Liver (tissue), 8 donors: ENCODE measurements at regions not wholly inside any gene's neighbourhood (a gene's known extent, or its start where the extent isn't known, plus 50 kb on each side); places are given as distances from the start of the nearest gene placed in this dataset.

Experiments used
- DNase-seq: peaks from one replicate; pipeline ENCODE4 v3.0.0-alpha.2; 2017; ENCODE audit warnings: low spot score
- H3K27ac ChIP-seq, 2 donors: one replicate each; pipeline ENCODE4 v1.7.0; 2013; ENCODE audit warnings: inconsistent platforms in 2 of 2, low read length in 2 of 2, control low read depth in 1 of 2, low read depth in 1 of 2, mild to moderate bottlenecking in 1 of 2
- H3K27me3 ChIP-seq, 4 donors: one replicate each; pipeline versions ENCODE4 v1.6.1 to v1.7.0; 2013; ENCODE audit warnings: low read length in 3 of 4, inconsistent platforms in 1 of 4, mild to moderate bottlenecking in 1 of 4, moderate library complexity in 1 of 4; ENCODE audit not compliant: control insufficient read depth in 4 of 4, insufficient read depth in 4 of 4
- H3K36me3 ChIP-seq, 4 donors: one replicate each; pipeline versions ENCODE4 v1.6.1 to v1.7.0; 2013; ENCODE audit warnings: low read length in 3 of 4, mild to moderate bottlenecking in 3 of 4, low read depth in 1 of 4, moderate library complexity in 1 of 4; ENCODE audit not compliant: control insufficient read depth in 4 of 4, insufficient read depth in 3 of 4
- H3K4me1 ChIP-seq, 4 donors: one replicate each; pipeline versions ENCODE4 v1.6.1 to v1.7.0; 2013; ENCODE audit warnings: low read length in 3 of 4, mild to moderate bottlenecking in 3 of 4, moderate library complexity in 1 of 4; ENCODE audit not compliant: control insufficient read depth in 4 of 4, insufficient read depth in 4 of 4
- H3K4me3 ChIP-seq, 3 donors: one replicate each; pipeline versions ENCODE4 v1.6.1 to v1.7.0; 2013; ENCODE audit warnings: low read length in 3 of 3, control low read depth in 1 of 3, low read depth in 1 of 3, mild to moderate bottlenecking in 1 of 3
- H3K9ac ChIP-seq, 2 donors: one replicate each; pipeline ENCODE4 v1.7.0; 2013; ENCODE audit warnings: low read length in 2 of 2, mild to moderate bottlenecking in 2 of 2, moderate library complexity in 2 of 2, control low read depth in 1 of 2, low read depth in 1 of 2
- H3K9me3 ChIP-seq, 4 donors: one replicate each; pipeline versions ENCODE4 v1.6.1 to v1.7.0; 2013; ENCODE audit warnings: low read length in 3 of 4; ENCODE audit not compliant: control insufficient read depth in 4 of 4
- ATF3 ChIP-seq: IDR thresholded peaks from 2 replicates; pipeline ENCODE4 v1.6.1; 2016; ENCODE audit warnings: antibody characterized with exemption
- FOXA1 ChIP-seq: IDR thresholded peaks from 2 replicates; pipeline ENCODE4 v1.6.1; 2016; ENCODE audit warnings: antibody characterized with exemption
- FOXA2 ChIP-seq: IDR thresholded peaks from 2 replicates; pipeline ENCODE4 v1.6.1; 2016; ENCODE audit warnings: antibody characterized with exemption
- GABPA ChIP-seq, 2 donors: IDR thresholded peaks in 1 of 2; conservative IDR thresholded peaks in 1 of 2; 2 replicates each; pipeline ENCODE4 v1.6.1; 2016; ENCODE audit warnings: antibody characterized with exemption in 2 of 2, mild to moderate bottlenecking in 1 of 2, moderate library complexity in 1 of 2
- HNF4A ChIP-seq, 2 donors: conservative IDR thresholded peaks; 2 replicates each; pipeline ENCODE4 v1.6.1; 2016; ENCODE audit warnings: antibody characterized with exemption in 2 of 2, mild to moderate bottlenecking in 2 of 2
- JUND ChIP-seq, 2 donors: IDR thresholded peaks; 2 replicates each; pipeline ENCODE4 v1.6.1; 2016; ENCODE audit warnings: antibody characterized with exemption in 2 of 2
- MAX ChIP-seq: IDR thresholded peaks from 2 replicates; pipeline ENCODE4 v1.6.1; 2016; ENCODE audit warnings: antibody characterized with exemption
- NR2F2 ChIP-seq: IDR thresholded peaks from 2 replicates; pipeline ENCODE4 v1.6.1; 2016; ENCODE audit warnings: antibody characterized with exemption
- RAD21 ChIP-seq, 2 donors: IDR thresholded peaks; 2 replicates each; pipeline ENCODE4 v1.6.1; 2016; ENCODE audit warnings: antibody characterized with exemption in 2 of 2, mild to moderate bottlenecking in 2 of 2
- REST ChIP-seq: IDR thresholded peaks from 2 replicates; pipeline ENCODE4 v1.6.1; 2016; ENCODE audit warnings: antibody characterized with exemption, mild to moderate bottlenecking
- RXRA ChIP-seq, 2 donors: IDR thresholded peaks; 2 replicates each; pipeline ENCODE4 v1.6.1; 2017 to 2018; ENCODE audit warnings: antibody characterized with exemption in 2 of 2, mild to moderate bottlenecking in 1 of 2
- SP1 ChIP-seq: IDR thresholded peaks from 2 replicates; pipeline ENCODE4 v1.6.1; 2018; ENCODE audit warnings: antibody characterized with exemption, mild to moderate bottlenecking
- TAF1 ChIP-seq: conservative IDR thresholded peaks from 2 replicates; pipeline ENCODE4 v1.6.1; 2016; ENCODE audit warnings: antibody characterized with exemption, mild to moderate bottlenecking
- YY1 ChIP-seq: IDR thresholded peaks from 2 replicates; pipeline ENCODE4 v1.6.1; 2016; ENCODE audit warnings: antibody characterized with exemption, mild to moderate bottlenecking
- WGBS: extraction: QIAGEN DNeasy Blood & Tissue Kit; methylation state at CpG from one replicate; pipeline ENCODE4 v1.1.7; 2013; 5-methylcytosine and 5-hydroxymethylcytosine counted together
- TF ChIP-seq, protein P1 (sequence below): IDR thresholded peaks from 2 replicates; pipeline ENCODE4 v1.6.1; 2016; ENCODE audit warnings: antibody characterized with exemption
- TF ChIP-seq, protein P2 (sequence below): fragments of 150-350 bp; IDR thresholded peaks from 2 replicates; pipeline ENCODE4 v1.5.1; 2017; ENCODE audit warnings: improper control_type of control experiment, low read depth, low read length; ENCODE audit not compliant: missing input control
- donor health status: healthy.
- donor health status: healthy.
- donor health status: healthy.
- donor health status: healthy.
- donor health status: healthy.

- no peak for DNase-seq
- Histone ChIP-seq H3K36me3 (no peaks in the 10 kb centered on the region), H3K27ac (no peak overlapping the region), H3K9me3 (no peaks in the 10 kb centered on the region), H3K4me1 (no peaks in the 10 kb centered on the region), H3K27me3 (no peaks in the 10 kb centered on the region), H3K9ac (no peak overlapping the region), H3K4me3 (no peak overlapping the region)
- 26% methylated on average over 7 of the region's 7 CpGs for WGBS
- TF ChIP-seq RAD21 (IDR thresholded peaks at IDR 0.05) (no peak), SP1 (no peak), NR2F2 (no peak), HNF4A (conservative IDR thresholded peaks at IDR 0.05) (no peak), FOXA1 (no peak), FOXA2 (no peak), MAX (no peak), TAF1 (no peak), ATF3 (no peak), GABPA (IDR thresholded peaks at IDR 0.05 in 1 of 2, conservative IDR thresholded peaks at IDR 0.05 in 1 of 2) (no peak), JUND (IDR thresholded peaks at IDR 0.05) (no peak), RXRA (IDR thresholded peaks at IDR 0.05) (no peak)
- TF ChIP-seq, protein P1, sequence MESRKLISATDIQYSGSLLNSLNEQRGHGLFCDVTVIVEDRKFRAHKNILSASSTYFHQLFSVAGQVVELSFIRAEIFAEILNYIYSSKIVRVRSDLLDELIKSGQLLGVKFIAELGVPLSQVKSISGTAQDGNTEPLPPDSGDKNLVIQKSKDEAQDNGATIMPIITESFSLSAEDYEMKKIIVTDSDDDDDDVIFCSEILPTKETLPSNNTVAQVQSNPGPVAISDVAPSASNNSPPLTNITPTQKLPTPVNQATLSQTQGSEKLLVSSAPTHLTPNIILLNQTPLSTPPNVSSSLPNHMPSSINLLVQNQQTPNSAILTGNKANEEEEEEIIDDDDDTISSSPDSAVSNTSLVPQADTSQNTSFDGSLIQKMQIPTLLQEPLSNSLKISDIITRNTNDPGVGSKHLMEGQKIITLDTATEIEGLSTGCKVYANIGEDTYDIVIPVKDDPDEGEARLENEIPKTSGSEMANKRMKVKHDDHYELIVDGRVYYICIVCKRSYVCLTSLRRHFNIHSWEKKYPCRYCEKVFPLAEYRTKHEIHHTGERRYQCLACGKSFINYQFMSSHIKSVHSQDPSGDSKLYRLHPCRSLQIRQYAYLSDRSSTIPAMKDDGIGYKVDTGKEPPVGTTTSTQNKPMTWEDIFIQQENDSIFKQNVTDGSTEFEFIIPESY: no peak
- TF ChIP-seq, protein P2, sequence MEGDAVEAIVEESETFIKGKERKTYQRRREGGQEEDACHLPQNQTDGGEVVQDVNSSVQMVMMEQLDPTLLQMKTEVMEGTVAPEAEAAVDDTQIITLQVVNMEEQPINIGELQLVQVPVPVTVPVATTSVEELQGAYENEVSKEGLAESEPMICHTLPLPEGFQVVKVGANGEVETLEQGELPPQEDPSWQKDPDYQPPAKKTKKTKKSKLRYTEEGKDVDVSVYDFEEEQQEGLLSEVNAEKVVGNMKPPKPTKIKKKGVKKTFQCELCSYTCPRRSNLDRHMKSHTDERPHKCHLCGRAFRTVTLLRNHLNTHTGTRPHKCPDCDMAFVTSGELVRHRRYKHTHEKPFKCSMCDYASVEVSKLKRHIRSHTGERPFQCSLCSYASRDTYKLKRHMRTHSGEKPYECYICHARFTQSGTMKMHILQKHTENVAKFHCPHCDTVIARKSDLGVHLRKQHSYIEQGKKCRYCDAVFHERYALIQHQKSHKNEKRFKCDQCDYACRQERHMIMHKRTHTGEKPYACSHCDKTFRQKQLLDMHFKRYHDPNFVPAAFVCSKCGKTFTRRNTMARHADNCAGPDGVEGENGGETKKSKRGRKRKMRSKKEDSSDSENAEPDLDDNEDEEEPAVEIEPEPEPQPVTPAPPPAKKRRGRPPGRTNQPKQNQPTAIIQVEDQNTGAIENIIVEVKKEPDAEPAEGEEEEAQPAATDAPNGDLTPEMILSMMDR: no peak
Measured at GRCh38 chr5:4198461-4198860, 602.8 kb downstream of the IRX1 start.

DNA sequence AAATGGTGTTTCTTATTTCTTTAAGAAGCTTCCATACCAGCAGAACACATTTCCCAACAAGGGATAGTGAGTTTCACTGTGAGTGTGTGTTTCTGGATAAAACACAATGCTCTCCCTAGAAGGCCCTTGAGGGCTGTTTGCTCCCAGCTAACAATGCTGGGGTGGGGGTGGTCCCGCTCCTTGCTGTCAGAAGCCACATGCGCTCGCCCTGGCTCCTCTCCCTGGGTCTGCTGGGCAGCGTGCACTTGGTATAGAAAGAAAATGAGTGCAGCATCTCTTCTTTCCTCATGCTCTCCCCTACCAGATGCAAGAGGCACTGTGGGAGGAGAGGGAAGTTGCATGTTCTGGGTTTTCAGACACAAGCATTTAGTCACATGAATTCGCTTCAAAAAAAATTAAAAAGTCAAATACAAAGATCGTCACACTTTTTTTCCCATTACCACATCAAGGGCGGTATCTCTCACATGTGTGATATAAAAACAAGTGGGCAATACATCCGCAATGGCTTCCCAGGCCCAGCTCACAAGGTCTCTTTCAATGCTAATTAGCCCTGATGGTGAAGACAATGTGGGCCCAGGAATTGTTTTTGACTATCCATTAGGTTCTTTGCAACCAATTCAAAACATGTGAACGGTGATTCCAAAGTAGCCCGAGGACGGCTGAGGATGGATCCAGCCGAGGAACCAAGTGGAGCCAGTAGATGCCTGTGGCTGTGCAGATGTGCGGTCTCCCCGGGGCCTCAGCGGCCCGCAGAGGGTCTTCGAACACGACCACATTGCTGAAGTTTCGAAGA, 603.6 kb downstream of the IRX1 start:
- 54% methylated on average over 19 of the region's 19 CpGs for WGBS
- Histone ChIP-seq H3K27ac (no peak overlapping the region), H3K9ac (no peak overlapping the region), H3K27me3 (no peaks in the 10 kb centered on the region), H3K9me3 (no peaks in the 10 kb centered on the region), H3K4me1 (no peaks in the 10 kb centered on the region), H3K4me3 (no peak overlapping the region), H3K36me3 (no peaks in the 10 kb centered on the region)
- no peak for TF ChIP-seq YY1
- TF ChIP-seq, protein P1: no peak
- TF ChIP-seq FOXA1: no peak
- TF ChIP-seq REST: no peak
- no peak for TF ChIP-seq ATF3
- no peak for TF ChIP-seq FOXA2
- no peak for TF ChIP-seq RAD21 (IDR thresholded peaks at IDR 0.05)
- TF ChIP-seq MAX: no peak
- no peak for TF ChIP-seq RXRA (IDR thresholded peaks at IDR 0.05)
- TF ChIP-seq SP1: no peak
- TF ChIP-seq, protein P2: no peak
- TF ChIP-seq NR2F2: no peak
- no peak for TF ChIP-seq HNF4A (conservative IDR thresholded peaks at IDR 0.05)
- no peak for DNase-seq
